B cell (primary cell): ENCODE measurements at regions not wholly inside any gene's neighbourhood (a gene's known extent, or its start where the extent isn't known, plus 50 kb on each side); places are given as distances from the start of the nearest gene placed in this dataset.

Experiments
- EZH2 ChIP-seq: IDR thresholded peaks from 2 replicates; pipeline ENCODE4 v1.6.1; 2012; ENCODE audit warnings: borderline replicate concordance, low read depth, mild to moderate bottlenecking, moderate library complexity, low read length; ENCODE audit not compliant: insufficient read depth, poor library complexity, severe bottlenecking
- TF ChIP-seq, protein P1 (sequence below): fragments of 200-600 bp; IDR thresholded peaks from one replicate; pipeline ENCODE4 v1.8.0; 2022; ENCODE audit warnings: antibody characterized with exemption, mild to moderate bottlenecking

- TF ChIP-seq, protein P1, sequence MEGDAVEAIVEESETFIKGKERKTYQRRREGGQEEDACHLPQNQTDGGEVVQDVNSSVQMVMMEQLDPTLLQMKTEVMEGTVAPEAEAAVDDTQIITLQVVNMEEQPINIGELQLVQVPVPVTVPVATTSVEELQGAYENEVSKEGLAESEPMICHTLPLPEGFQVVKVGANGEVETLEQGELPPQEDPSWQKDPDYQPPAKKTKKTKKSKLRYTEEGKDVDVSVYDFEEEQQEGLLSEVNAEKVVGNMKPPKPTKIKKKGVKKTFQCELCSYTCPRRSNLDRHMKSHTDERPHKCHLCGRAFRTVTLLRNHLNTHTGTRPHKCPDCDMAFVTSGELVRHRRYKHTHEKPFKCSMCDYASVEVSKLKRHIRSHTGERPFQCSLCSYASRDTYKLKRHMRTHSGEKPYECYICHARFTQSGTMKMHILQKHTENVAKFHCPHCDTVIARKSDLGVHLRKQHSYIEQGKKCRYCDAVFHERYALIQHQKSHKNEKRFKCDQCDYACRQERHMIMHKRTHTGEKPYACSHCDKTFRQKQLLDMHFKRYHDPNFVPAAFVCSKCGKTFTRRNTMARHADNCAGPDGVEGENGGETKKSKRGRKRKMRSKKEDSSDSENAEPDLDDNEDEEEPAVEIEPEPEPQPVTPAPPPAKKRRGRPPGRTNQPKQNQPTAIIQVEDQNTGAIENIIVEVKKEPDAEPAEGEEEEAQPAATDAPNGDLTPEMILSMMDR, result no peak
- no peak for TF ChIP-seq EZH2
Measured at GRCh38 chr9:70477146-70477745, 62.8 kb upstream of the KLF9 start.
